Stimulated activated effector memory CD8-positive, alpha-beta T cell treated with anti-CD3 and anti-CD28 coated beads, Interleukin-12 subunit alpha, Interleukin-12 subunit beta, amount 100 ng/mL, for 72 hours (primary cell): ENCODE measurements at regions not wholly inside any gene's neighbourhood (a gene's known extent, or its start where the extent isn't known, plus 50 kb on each side); places are given as distances from the start of the nearest gene placed in this dataset.
"Not testable (repeated sequence)": the region's sequence is repeated elsewhere in the genome, so short reads cannot be mapped to it uniquely, and the experiment has no call there.

Source experiments
- ATAC-seq: fragments of 150-1000 bp; cut with Tn5 transposase; 2 replicates; pipeline ENCODE4 v1.10.0; 2021
- DNase-seq, 2 donors: peaks; one replicate each; pipeline ENCODE4 v3.0.0; 2021 to 2022; ENCODE audit warnings: low spot score in 2 of 2
- H3K27ac Mint-ChIP-seq: one replicate; pipeline ENCODE4 v1.8.0; 2022; ENCODE audit warnings: mild to moderate bottlenecking, mixed read lengths
- H3K36me3 Mint-ChIP-seq: one replicate; pipeline ENCODE4 v1.8.0; 2022; ENCODE audit warnings: mild to moderate bottlenecking, mixed read lengths
- H3K4me1 Mint-ChIP-seq: one replicate; pipeline ENCODE4 v1.8.0; 2022; ENCODE audit warnings: mixed read lengths
- H3K4me3 Mint-ChIP-seq: one replicate; pipeline ENCODE4 v1.8.0; 2022; ENCODE audit warnings: mild to moderate bottlenecking, mixed read lengths
- H3K9me3 Mint-ChIP-seq: one replicate; pipeline ENCODE4 v1.8.0; 2022; ENCODE audit warnings: mixed read lengths

DNA sequence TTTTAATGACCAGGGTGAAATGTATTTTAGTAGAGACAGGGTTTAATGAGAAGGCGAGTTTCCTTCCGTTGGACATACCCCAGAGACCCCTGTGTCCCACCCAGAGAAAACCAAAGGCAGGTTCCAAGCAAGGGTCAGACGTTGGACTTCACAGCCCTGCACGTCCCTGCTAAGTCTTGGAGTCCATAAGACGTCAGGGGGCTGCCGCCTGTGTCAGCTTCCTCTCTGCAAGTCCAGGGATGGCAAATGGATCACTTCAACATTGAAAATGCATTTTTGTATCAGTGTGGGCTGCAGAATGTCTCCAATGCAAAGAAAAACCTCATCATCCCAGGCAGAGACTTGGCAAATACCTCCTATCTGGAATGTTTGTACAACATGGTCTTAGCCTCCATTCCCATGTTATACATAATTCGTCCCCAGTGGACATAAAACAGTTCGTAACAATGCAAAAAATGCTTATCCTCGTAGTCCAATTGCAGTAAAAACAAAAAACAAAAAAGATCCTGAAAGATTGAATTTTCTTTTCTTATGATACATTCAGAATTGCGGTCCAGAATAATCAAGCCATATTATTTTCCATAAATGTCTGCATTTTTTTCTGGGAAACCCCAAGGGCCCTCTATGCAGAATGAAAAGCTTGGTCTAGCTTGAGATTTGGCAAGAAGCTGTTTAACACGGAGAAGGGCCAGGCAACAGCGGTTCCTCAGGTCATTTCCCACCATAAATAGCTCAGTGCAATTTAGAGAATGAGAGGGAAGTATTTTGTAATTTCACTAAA lies 190.9 kb downstream of the SHOX start:
- H3K4me1 Mint-ChIP-seq = no peaks in the 10 kb centered on the region
- H3K27ac Mint-ChIP-seq = no peak overlapping the region
- no peak for ATAC-seq
- no peak overlapping the region for H3K4me3 Mint-ChIP-seq
- no peaks in the 10 kb centered on the region for H3K36me3 Mint-ChIP-seq
- H3K9me3 Mint-ChIP-seq = peaks cover 4% of the 10 kb centered on the region
- no peak for DNase-seq

- no peak overlapping the region for H3K4me3 Mint-ChIP-seq
- H3K9me3 Mint-ChIP-seq = peaks cover 4% of the 10 kb centered on the region
Measured at GRCh38 chrX:819684-820083, 189.1 kb downstream of the SHOX start.

GRCh38 chrX:817759-818300 lies 187.2 kb downstream of the SHOX start:
- no peak for ATAC-seq
- no peaks in the 10 kb centered on the region for H3K4me1 Mint-ChIP-seq
- H3K9me3 Mint-ChIP-seq = peaks cover 2% of the 10 kb centered on the region

More at GRCh38 chrX:819684-820083, 189.1 kb downstream of the SHOX start:
- DNase-seq = no peak
- Mint-ChIP-seq H3K27ac (no peak overlapping the region), H3K4me1 (no peaks in the 10 kb centered on the region), H3K36me3 (no peaks in the 10 kb centered on the region)
- no peak for ATAC-seq

GRCh38 chrX:817147-817546 lies 186.6 kb downstream of the SHOX start:
- H3K36me3 Mint-ChIP-seq, H3K4me3 Mint-ChIP-seq, H3K9me3 Mint-ChIP-seq, H3K27ac Mint-ChIP-seq, ATAC-seq, H3K4me1 Mint-ChIP-seq, DNase-seq: not testable (repeated sequence)

More at GRCh38 chrX:817759-818300, 187.2 kb downstream of the SHOX start:
- no peak for DNase-seq
- Mint-ChIP-seq H3K27ac (no peak overlapping the region), H3K36me3 (no peaks in the 10 kb centered on the region), H3K4me3 (no peak overlapping the region)

GRCh38 chrX:816411-816810 lies 185.8 kb downstream of the SHOX start:
- Mint-ChIP-seq H3K4me1 (no peaks in the 10 kb centered on the region), H3K4me3 (no peak overlapping the region), H3K27ac (no peak overlapping the region), H3K9me3 (peaks cover 2% of the 10 kb centered on the region), H3K36me3 (no peaks in the 10 kb centered on the region)
- no peak for ATAC-seq
- no peak for DNase-seq

GRCh38 chrX:810186-810585 lies 179.6 kb downstream of the SHOX start:
- Mint-ChIP-seq H3K9me3 (peaks cover 2% of the 10 kb centered on the region), H3K27ac (no peak overlapping the region), H3K4me1 (no peaks in the 10 kb centered on the region), H3K4me3 (no peak overlapping the region), H3K36me3 (no peaks in the 10 kb centered on the region)
- ATAC-seq (no peak), DNase-seq (no peak)

GRCh38 chrX:809081-809480 lies 178.5 kb downstream of the SHOX start:
- H3K27ac Mint-ChIP-seq = no peak overlapping the region
- no peak overlapping the region for H3K4me3 Mint-ChIP-seq
- no peak for ATAC-seq
- H3K9me3 Mint-ChIP-seq = peaks cover 2% of the 10 kb centered on the region
- no peaks in the 10 kb centered on the region for H3K4me1 Mint-ChIP-seq
- DNase-seq = no peak
- H3K36me3 Mint-ChIP-seq = no peaks in the 10 kb centered on the region

DNA sequence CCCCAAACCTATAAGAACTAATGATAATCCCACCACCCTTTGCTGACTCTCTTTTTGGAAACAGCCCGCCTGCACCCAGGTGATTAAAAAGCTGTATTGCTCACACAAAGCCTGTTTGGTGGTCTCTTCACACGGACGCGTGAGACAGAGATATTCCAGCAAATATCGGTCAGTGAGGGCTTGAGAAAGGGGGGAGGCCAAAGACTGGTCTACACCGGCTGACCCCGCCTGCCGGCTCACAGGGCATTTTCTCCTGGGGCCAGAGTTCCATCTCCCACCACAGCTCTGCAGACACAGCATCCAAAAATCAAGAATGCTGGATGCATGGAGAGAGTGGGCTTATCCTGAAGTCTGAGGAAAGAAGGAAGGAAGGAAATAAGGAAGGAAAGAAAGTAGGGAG lies 176.0 kb downstream of the SHOX start:
- DNase-seq (no peak), ATAC-seq (no peak)
- no peak overlapping the region for H3K4me3 Mint-ChIP-seq
- H3K27ac Mint-ChIP-seq = no peak overlapping the region
- no peaks in the 10 kb centered on the region for H3K36me3 Mint-ChIP-seq
- no peaks in the 10 kb centered on the region for H3K4me1 Mint-ChIP-seq
- peaks cover 4% of the 10 kb centered on the region for H3K9me3 Mint-ChIP-seq

DNA sequence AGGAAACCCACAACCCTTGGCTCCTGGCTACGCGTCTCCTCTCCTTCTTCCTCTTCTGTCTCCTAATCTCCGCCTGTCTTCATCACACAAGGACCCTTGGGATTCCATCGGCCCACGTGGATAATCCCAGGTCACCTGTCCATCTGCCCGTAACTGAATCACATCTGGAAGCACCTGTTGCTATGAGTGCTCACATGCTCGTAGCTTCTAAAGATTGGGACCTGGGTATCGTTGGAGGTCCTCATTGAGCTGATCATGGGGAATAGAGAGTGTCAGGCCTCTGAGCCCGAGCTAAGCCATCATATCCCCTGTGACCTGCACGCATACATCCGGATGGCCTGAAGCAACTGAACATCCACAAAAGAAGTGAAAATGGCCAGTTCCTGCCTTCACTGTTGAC lies 175.4 kb downstream of the SHOX start:
- H3K4me1 Mint-ChIP-seq = no peaks in the 10 kb centered on the region
- H3K27ac Mint-ChIP-seq = no peak overlapping the region
- no peak for DNase-seq
- H3K9me3 Mint-ChIP-seq = peaks cover 4% of the 10 kb centered on the region
- ATAC-seq = no peak
- no peak overlapping the region for H3K4me3 Mint-ChIP-seq
- no peaks in the 10 kb centered on the region for H3K36me3 Mint-ChIP-seq

DNA sequence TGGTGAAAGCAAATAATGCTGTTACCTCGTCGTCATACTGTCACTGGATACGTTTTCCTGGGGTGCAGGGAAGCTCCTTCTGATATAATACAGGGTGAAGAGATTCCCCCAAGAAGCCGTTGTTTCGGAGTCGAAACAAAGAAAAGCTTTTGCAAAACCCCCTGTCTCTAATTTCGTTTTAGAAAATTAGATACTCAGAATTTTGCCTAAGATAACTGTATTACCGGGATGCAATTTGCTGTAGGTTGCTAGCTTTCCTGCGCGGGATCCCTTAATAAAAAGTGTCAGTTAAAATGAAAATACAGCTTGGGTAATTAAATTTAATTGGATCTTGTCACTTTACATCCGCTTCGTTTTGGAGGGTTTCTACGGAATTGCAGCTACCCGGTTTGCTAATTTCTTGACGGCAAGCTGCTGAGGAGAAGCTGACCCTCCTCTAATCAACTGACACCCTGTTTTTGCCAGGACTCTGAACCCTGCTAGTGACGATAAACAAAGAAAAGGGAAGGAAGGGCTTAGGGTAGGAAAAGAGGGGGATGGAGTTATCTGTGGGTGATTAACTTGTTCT lies 174.6 kb downstream of the SHOX start:
- H3K9me3 Mint-ChIP-seq = peaks cover 7% of the 10 kb centered on the region
- no peak overlapping the region for H3K27ac Mint-ChIP-seq
- H3K36me3 Mint-ChIP-seq = no peaks in the 10 kb centered on the region
- no peak for DNase-seq
- no peaks in the 10 kb centered on the region for H3K4me1 Mint-ChIP-seq
- no peak for ATAC-seq
- H3K4me3 Mint-ChIP-seq = no peak overlapping the region

- DNase-seq (no peak), ATAC-seq (no peak)
- Mint-ChIP-seq H3K27ac (no peak overlapping the region), H3K36me3 (no peaks in the 10 kb centered on the region), H3K4me3 (no peak overlapping the region), H3K4me1 (no peaks in the 10 kb centered on the region), H3K9me3 (peaks cover 7% of the 10 kb centered on the region)
Measured at GRCh38 chrX:802846-803245, 172.3 kb downstream of the SHOX start.

DNA sequence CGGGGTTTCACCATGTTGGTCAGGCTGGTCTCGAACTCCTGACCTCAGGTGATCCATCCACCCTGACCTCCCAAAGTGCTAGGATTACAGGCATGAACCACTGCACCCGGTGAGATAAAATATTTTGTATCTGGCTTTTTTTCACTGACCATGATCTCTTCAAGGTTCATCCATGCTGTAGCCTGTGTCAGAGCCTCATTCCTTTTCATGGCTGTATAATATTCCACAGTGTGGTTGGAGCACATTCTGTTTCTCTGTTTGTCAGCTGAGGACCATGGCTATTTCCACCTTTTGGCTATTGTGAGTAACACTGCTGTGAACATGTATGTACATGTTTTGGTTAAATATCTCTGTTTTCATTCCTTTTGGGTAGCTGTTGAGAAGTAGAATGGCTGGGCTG lies 169.2 kb downstream of the SHOX start:
- ATAC-seq = no peak
- Mint-ChIP-seq H3K27ac (no peak overlapping the region), H3K9me3 (peaks cover 7% of the 10 kb centered on the region), H3K36me3 (no peaks in the 10 kb centered on the region), H3K4me3 (no peak overlapping the region), H3K4me1 (no peaks in the 10 kb centered on the region)
- no peak for DNase-seq

DNA sequence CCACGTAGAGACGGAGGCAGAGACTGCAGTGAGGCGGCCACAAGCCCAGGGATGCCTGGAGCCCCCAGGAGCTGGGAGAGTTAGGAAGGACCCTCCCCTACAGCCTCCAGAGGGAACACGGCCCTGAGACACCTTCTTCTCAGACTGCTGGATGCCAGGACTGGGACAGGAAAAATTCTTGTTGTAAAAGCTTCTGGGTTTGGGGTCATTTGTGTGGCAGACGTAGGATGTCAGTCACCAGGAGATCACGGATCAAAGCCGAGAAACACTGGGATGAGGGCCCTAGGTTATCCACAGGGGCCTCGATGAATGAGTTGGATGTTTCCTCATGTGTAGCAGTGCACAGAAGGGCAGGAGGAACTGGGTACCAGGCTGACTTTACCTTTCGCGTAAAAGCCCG lies 163.7 kb downstream of the SHOX start:
- DNase-seq = no peak
- Mint-ChIP-seq H3K27ac (no peak overlapping the region), H3K4me3 (no peak overlapping the region), H3K36me3 (no peaks in the 10 kb centered on the region), H3K4me1 (no peaks in the 10 kb centered on the region), H3K9me3 (no peaks in the 10 kb centered on the region)
- no peak for ATAC-seq

GRCh38 chrX:793216-793770 lies 162.7 kb downstream of the SHOX start:
- Mint-ChIP-seq H3K36me3 (no peaks in the 10 kb centered on the region), H3K4me3 (no peak overlapping the region), H3K9me3 (no peaks in the 10 kb centered on the region), H3K4me1 (no peaks in the 10 kb centered on the region), H3K27ac (no peak overlapping the region)
- ATAC-seq (no peak), DNase-seq (no peak)

- H3K27ac Mint-ChIP-seq = no peak overlapping the region
- H3K9me3 Mint-ChIP-seq = no peaks in the 10 kb centered on the region
- no peak for ATAC-seq
Measured at GRCh38 chrX:791479-792034, 161.0 kb downstream of the SHOX start.

More at GRCh38 chrX:791479-792034, 161.0 kb downstream of the SHOX start:
- H3K4me3 Mint-ChIP-seq = no peak overlapping the region
- H3K36me3 Mint-ChIP-seq = no peaks in the 10 kb centered on the region
- no peaks in the 10 kb centered on the region for H3K4me1 Mint-ChIP-seq
- no peak for DNase-seq
